ENCODE measurements at regions not wholly inside any gene's neighbourhood (a gene's known extent, or its start where the extent isn't known, plus 50 kb on each side); places are given as distances from the start of the nearest gene placed in this dataset.

GRCh38 chr12:90044069-90044468, 335.4 kb upstream of the ATP2B1 start:
- no peak for TF ChIP-seq POLR2AphosphoS5 (IDR thresholded peaks at IDR 0.05)
- TF ChIP-seq, protein P1, sequence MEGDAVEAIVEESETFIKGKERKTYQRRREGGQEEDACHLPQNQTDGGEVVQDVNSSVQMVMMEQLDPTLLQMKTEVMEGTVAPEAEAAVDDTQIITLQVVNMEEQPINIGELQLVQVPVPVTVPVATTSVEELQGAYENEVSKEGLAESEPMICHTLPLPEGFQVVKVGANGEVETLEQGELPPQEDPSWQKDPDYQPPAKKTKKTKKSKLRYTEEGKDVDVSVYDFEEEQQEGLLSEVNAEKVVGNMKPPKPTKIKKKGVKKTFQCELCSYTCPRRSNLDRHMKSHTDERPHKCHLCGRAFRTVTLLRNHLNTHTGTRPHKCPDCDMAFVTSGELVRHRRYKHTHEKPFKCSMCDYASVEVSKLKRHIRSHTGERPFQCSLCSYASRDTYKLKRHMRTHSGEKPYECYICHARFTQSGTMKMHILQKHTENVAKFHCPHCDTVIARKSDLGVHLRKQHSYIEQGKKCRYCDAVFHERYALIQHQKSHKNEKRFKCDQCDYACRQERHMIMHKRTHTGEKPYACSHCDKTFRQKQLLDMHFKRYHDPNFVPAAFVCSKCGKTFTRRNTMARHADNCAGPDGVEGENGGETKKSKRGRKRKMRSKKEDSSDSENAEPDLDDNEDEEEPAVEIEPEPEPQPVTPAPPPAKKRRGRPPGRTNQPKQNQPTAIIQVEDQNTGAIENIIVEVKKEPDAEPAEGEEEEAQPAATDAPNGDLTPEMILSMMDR (IDR thresholded peaks at IDR 0.05; ENCODE audit: poor library complexity, severe bottlenecking), result no peak
- no peak for TF ChIP-seq EZH2 (IDR thresholded peaks at IDR 0.05; ENCODE audit: borderline replicate concordance, insufficient read depth, low read length, poor library complexity, severe bottlenecking)

Measured in neural cell (in vitro differentiated cells).